Endothelial cell of umbilical vein (primary cell): ENCODE measurements at regions not wholly inside any gene's neighbourhood (a gene's known extent, or its start where the extent isn't known, plus 50 kb on each side); places are given as distances from the start of the nearest gene placed in this dataset.

Source experiments
- BruUV-seq: library from RNA; stranded (reverse); fragments of 400-500 nt; replicated peaks from 2 replicates; lab custom pipeline; 2021; lab: Mats Ljungman, UMichigan
- CTCF ChIA-PET: fragments of 300-600, 350-600 bp; sonication (Branson Sonifier 250); formaldehyde crosslinking; loops from one replicate; lab custom pipeline; 2021; ENCODE audit warnings: antibody characterized with exemption, inconsistent platforms; lab: Charles Lee
- POLR2A ChIA-PET: fragments of 300-600, 350-600 bp; sonication (Branson Sonifier 250); formaldehyde crosslinking; loops from one replicate; lab custom pipeline; 2021; ENCODE audit warnings: antibody characterized with exemption, inconsistent platforms; lab: Charles Lee
- DNase-seq: peaks from one replicate; pipeline ENCODE4 v3.0.0-alpha.2; 2011; ENCODE audit warnings: low read depth, low spot score
- FAIRE-seq: peaks from 2 replicates; lab custom pipeline; 2011; peaks lifted over from hg19 to GRCh38; lab: Jason Lieb, UNC
- H2AFZ ChIP-seq: 2 replicates; pipeline ENCODE4 v1.6.0; 2012; ENCODE audit warnings: low read depth, low read length, control low read depth, inconsistent platforms
- H3K27ac ChIP-seq: 2 replicates; pipeline ENCODE4 v1.5.1; 2011; ENCODE audit warnings: low read depth, mild to moderate bottlenecking, control low read depth, low read length, moderate library complexity; ENCODE audit not compliant: insufficient read depth
- H3K27me3 ChIP-seq, 2 experiments: 2 replicates each; pipeline versions ENCODE4 v1.6.0 to v1.6.1; 2011; ENCODE audit warnings: low read length in 2 of 2, mixed read lengths in 1 of 2; ENCODE audit not compliant: control insufficient read depth in 2 of 2, insufficient read depth in 2 of 2
- H3K36me3 ChIP-seq, 2 experiments: 2 replicates in 1 of 2; 3 replicates in 1 of 2; pipeline ENCODE4 v1.5.1; 2011; ENCODE audit warnings: low read length in 2 of 2, mild to moderate bottlenecking in 1 of 2, moderate library complexity in 1 of 2; ENCODE audit not compliant: control insufficient read depth in 2 of 2, insufficient read depth in 2 of 2; ENCODE audit errors: extremely low read depth in 1 of 2
- H3K4me1 ChIP-seq: 3 replicates; pipeline ENCODE4 v1.5.1; 2011; ENCODE audit warnings: mild to moderate bottlenecking, low read length; ENCODE audit not compliant: control insufficient read depth, insufficient read depth; ENCODE audit errors: extremely low read depth
- H3K4me2 ChIP-seq: 2 replicates; pipeline ENCODE4 v1.6.1; 2011; ENCODE audit warnings: low read length, control low read depth, mixed read lengths; ENCODE audit not compliant: insufficient read depth
- H3K4me3 ChIP-seq, 3 experiments: fragments of 200-600 bp in 1 of 3; sonication (generic), shearing (Covaris generic) in 1 of 3; replicated peaks in 1 of 3; 2 replicates each; pipeline ENCODE4 v1.5.1; 2011 to 2016; ENCODE audit warnings: control low read depth in 3 of 3, low read length in 3 of 3, mild to moderate bottlenecking in 2 of 3, inconsistent platforms in 1 of 3, low read depth in 1 of 3, moderate library complexity in 1 of 3; ENCODE audit not compliant: insufficient read depth in 1 of 3
- H3K79me2 ChIP-seq: 2 replicates; pipeline ENCODE4 v1.6.0; 2012; ENCODE audit warnings: low read length, inconsistent platforms; ENCODE audit not compliant: control insufficient read depth, insufficient read depth
- H3K9ac ChIP-seq: replicated peaks from 2 replicates; pipeline ENCODE3; 2011; ENCODE audit warnings: low read length, control low read depth; ENCODE audit not compliant: insufficient read depth; ENCODE audit errors: extremely low read depth
- H3K9me1 ChIP-seq: replicated peaks from 3 replicates; pipeline ENCODE4 v1.6.0; 2011; ENCODE audit warnings: mild to moderate bottlenecking, low read length; ENCODE audit not compliant: control insufficient read depth, insufficient read depth; ENCODE audit errors: extremely low read depth
- H3K9me3 ChIP-seq: replicated peaks from 2 replicates; pipeline ENCODE4 v1.5.1; 2012; ENCODE audit warnings: low read length, inconsistent platforms; ENCODE audit not compliant: control insufficient read depth, insufficient read depth
- H4K20me1 ChIP-seq: replicated peaks from 2 replicates; pipeline ENCODE3; 2011; ENCODE audit warnings: mild to moderate bottlenecking, low read length; ENCODE audit not compliant: control insufficient read depth, insufficient read depth; ENCODE audit errors: extremely low read depth
- EZH2 ChIP-seq: IDR thresholded peaks from 2 replicates; pipeline ENCODE4 v1.6.1; 2012; ENCODE audit warnings: borderline replicate concordance, low read depth, mild to moderate bottlenecking, moderate library complexity, low read length, inconsistent platforms; ENCODE audit not compliant: severe bottlenecking
- FOS ChIP-seq: IDR thresholded peaks from 2 replicates; pipeline ENCODE4 v1.6.1; 2011; ENCODE audit warnings: mild to moderate bottlenecking, low read length, moderate library complexity, borderline replicate concordance; ENCODE audit not compliant: insufficient read depth
- GATA2 ChIP-seq: IDR thresholded peaks from 2 replicates; pipeline ENCODE4 v1.7.0; 2011; ENCODE audit warnings: low read depth, mild to moderate bottlenecking, moderate library complexity, mixed read lengths, low read length; ENCODE audit not compliant: insufficient read length, insufficient read depth
- JUN ChIP-seq: IDR thresholded peaks from 2 replicates; pipeline ENCODE4 v1.6.1; 2011; ENCODE audit warnings: borderline replicate concordance, low read depth; ENCODE audit not compliant: insufficient read length, insufficient read depth
- MYC ChIP-seq: IDR thresholded peaks from one replicate; pipeline ENCODE4 v1.6.1; 2011; ENCODE audit warnings: mild to moderate bottlenecking, low read depth, low read length
- POLR2A ChIP-seq: IDR thresholded peaks from 2 replicates; pipeline ENCODE4 v1.6.1; 2012; ENCODE audit warnings: low read depth, mild to moderate bottlenecking, control low read depth, low read length
- POLR2AphosphoS5 ChIP-seq: IDR thresholded peaks from 2 replicates; pipeline ENCODE4 v1.6.1; 2012; ENCODE audit warnings: low read depth, mild to moderate bottlenecking, control low read depth, low read length, moderate library complexity; ENCODE audit not compliant: insufficient read depth
- dilution Hi-C: fragments of 300-500 bp; cut with MboI; formaldehyde crosslinking; loops from one replicate; pipeline ENCODE4 v1.15.0; 2019; ENCODE audit warnings: low sequenced_read_pairs; ENCODE audit not compliant: extremely low pct_ligation_motif_present
- intact Hi-C: fragments of 100-400 bp; cut with micrococcal nuclease; formaldehyde crosslinking; loops from one replicate; pipeline ENCODE4 v1.10.0; 2022
- TF ChIP-seq, protein P1 (sequence below), 2 donors: IDR thresholded peaks; 1 replicate in 1 of 2; 2 replicates in 1 of 2; pipeline ENCODE4 v1.5.1; 2011; ENCODE audit warnings: low read length in 2 of 2, mild to moderate bottlenecking in 2 of 2, moderate library complexity in 2 of 2, control low read depth in 1 of 2, inconsistent platforms in 1 of 2, low read depth in 1 of 2; ENCODE audit not compliant: insufficient read depth in 1 of 2; ENCODE audit errors: extremely low read depth in 1 of 2
- TF ChIP-seq, protein P2 (sequence below): IDR thresholded peaks from 2 replicates; pipeline ENCODE4 v1.6.1; 2011; ENCODE audit not compliant: insufficient read depth, insufficient read length

GRCh38 chr6:163820171-163820570 lies 405.7 kb downstream of the QKI start:
- POLR2A ChIA-PET: no interaction called here
- H3K9me3 ChIP-seq: no peaks in the 10 kb centered on the region
- H3K9me1 ChIP-seq: no peaks in the 10 kb centered on the region
- TF ChIP-seq FOS (no peak), POLR2A (no peak), POLR2AphosphoS5 (no peak), GATA2 (no peak), EZH2 (no peak), MYC (no peak), JUN (no peak)
- TF ChIP-seq, protein P1, sequence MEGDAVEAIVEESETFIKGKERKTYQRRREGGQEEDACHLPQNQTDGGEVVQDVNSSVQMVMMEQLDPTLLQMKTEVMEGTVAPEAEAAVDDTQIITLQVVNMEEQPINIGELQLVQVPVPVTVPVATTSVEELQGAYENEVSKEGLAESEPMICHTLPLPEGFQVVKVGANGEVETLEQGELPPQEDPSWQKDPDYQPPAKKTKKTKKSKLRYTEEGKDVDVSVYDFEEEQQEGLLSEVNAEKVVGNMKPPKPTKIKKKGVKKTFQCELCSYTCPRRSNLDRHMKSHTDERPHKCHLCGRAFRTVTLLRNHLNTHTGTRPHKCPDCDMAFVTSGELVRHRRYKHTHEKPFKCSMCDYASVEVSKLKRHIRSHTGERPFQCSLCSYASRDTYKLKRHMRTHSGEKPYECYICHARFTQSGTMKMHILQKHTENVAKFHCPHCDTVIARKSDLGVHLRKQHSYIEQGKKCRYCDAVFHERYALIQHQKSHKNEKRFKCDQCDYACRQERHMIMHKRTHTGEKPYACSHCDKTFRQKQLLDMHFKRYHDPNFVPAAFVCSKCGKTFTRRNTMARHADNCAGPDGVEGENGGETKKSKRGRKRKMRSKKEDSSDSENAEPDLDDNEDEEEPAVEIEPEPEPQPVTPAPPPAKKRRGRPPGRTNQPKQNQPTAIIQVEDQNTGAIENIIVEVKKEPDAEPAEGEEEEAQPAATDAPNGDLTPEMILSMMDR (IDR thresholded peaks at IDR 0.05; ENCODE audit: extremely low read depth in 1 of 2, insufficient read depth in 1 of 2, low read depth in 1 of 2, low read length in 2 of 2): no peak
- TF ChIP-seq, protein P2, sequence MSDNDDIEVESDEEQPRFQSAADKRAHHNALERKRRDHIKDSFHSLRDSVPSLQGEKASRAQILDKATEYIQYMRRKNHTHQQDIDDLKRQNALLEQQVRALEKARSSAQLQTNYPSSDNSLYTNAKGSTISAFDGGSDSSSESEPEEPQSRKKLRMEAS: no peak
- FAIRE-seq (no peak), DNase-seq (no peak)
- no peak overlapping the region for H3K4me3 ChIP-seq
- no peaks in the 10 kb centered on the region for H4K20me1 ChIP-seq
- no peaks in the 10 kb centered on the region for H3K4me1 ChIP-seq
- CTCF ChIA-PET: no interaction called here
- dilution Hi-C loops (no loop called here), intact Hi-C loops (no loop called here)
- H3K4me2 ChIP-seq: no peak overlapping the region
- H3K9ac ChIP-seq: no peak overlapping the region
- H3K79me2 ChIP-seq: no peaks in the 10 kb centered on the region
- no peak overlapping the region for H2AFZ ChIP-seq
- no peaks in the 10 kb centered on the region for H3K27me3 ChIP-seq
- H3K27ac ChIP-seq: no peak overlapping the region
- no peaks in the 10 kb centered on the region for H3K36me3 ChIP-seq
- BruUV-seq: no TSS peak
